ENCODE measurements at regions not wholly inside any gene's neighbourhood (a gene's known extent, or its start where the extent isn't known, plus 50 kb on each side); places are given as distances from the start of the nearest gene placed in this dataset.

GRCh38 chr6:27687154-27688013, 214.5 kb upstream of the ZNF184 start:
- DNase-seq: peak; percentile 72
- H3K4me1 Mint-ChIP-seq: peaks cover 19% of the 10 kb centered on the region
- H3K4me3 Mint-ChIP-seq: peak overlapping the region; percentile 78
- H3K27me3 Mint-ChIP-seq: peaks cover 16% of the 10 kb centered on the region
- H3K36me3 Mint-ChIP-seq (ENCODE audit: low read depth): no peaks in the 10 kb centered on the region
- POLR2A ChIA-PET: no interaction called here
- CTCF ChIA-PET: interaction anchor here (0.6 to 1.7 kb wide), 11 partner anchors 10 to 560 kb away, joined by 3 to 11 read pairs (median 4); no protein-coding TSS in a partner anchor
- peak overlapping the region; percentile 84 for H3K27ac Mint-ChIP-seq
- no peaks in the 10 kb centered on the region for H3K9me3 Mint-ChIP-seq

GRCh38 chr6:27685279-27685678, 212.4 kb upstream of the ZNF184 start:
- H3K36me3 Mint-ChIP-seq (ENCODE audit: low read depth): peaks cover 3% of the 10 kb centered on the region
- peaks cover 27% of the 10 kb centered on the region for H3K4me1 Mint-ChIP-seq
- H3K27me3 Mint-ChIP-seq: peaks cover 31% of the 10 kb centered on the region
- no peak overlapping the region for H3K4me3 Mint-ChIP-seq
- ChIA-PET POLR2A (no interaction called here), CTCF (no interaction called here)
- peaks cover 5% of the 10 kb centered on the region for H3K9me3 Mint-ChIP-seq
- no peak overlapping the region for H3K27ac Mint-ChIP-seq
- DNase-seq: no peak

GRCh38 chr6:27684264-27685211, 211.6 kb upstream of the ZNF184 start:
- POLR2A ChIA-PET: no interaction called here
- peak overlapping the region; percentile 27 for H3K27ac Mint-ChIP-seq
- peaks cover 8% of the 10 kb centered on the region for H3K36me3 Mint-ChIP-seq (ENCODE audit: low read depth)
- peaks cover 38% of the 10 kb centered on the region for H3K27me3 Mint-ChIP-seq
- DNase-seq: peak; percentile 43
- CTCF ChIA-PET: no interaction called here
- H3K4me3 Mint-ChIP-seq: peak overlapping the region; percentile 17
- H3K9me3 Mint-ChIP-seq: peaks cover 10% of the 10 kb centered on the region
- H3K4me1 Mint-ChIP-seq: peaks cover 30% of the 10 kb centered on the region

GRCh38 chr6:27679964-27680694, 207.2 kb upstream of the ZNF184 start:
- no peak for DNase-seq
- ChIA-PET CTCF (interaction anchor here (1.0 kb wide), 1 partner anchor 121 kb away, joined by 3 read pairs; no protein-coding TSS in a partner anchor), POLR2A (no interaction called here)
- Mint-ChIP-seq H3K27me3 (peaks cover 63% of the 10 kb centered on the region), H3K4me1 (peaks cover 16% of the 10 kb centered on the region), H3K9me3 (peaks cover 14% of the 10 kb centered on the region), H3K4me3 (peak overlapping the region; percentile 17), H3K36me3 (ENCODE audit: low read depth) (peaks cover 11% of the 10 kb centered on the region), H3K27ac (peak overlapping the region; percentile 38)

- ChIA-PET CTCF (interaction anchor here (1.0 kb wide), 1 partner anchor 120 kb away, joined by 3 read pairs; no protein-coding TSS in a partner anchor), POLR2A (no interaction called here)
- Mint-ChIP-seq H3K27me3 (peaks cover 63% of the 10 kb centered on the region), H3K36me3 (ENCODE audit: low read depth) (peaks cover 11% of the 10 kb centered on the region), H3K4me3 (peak overlapping the region; percentile 5), H3K9me3 (peaks cover 14% of the 10 kb centered on the region), H3K4me1 (peaks cover 15% of the 10 kb centered on the region), H3K27ac (peak overlapping the region; percentile 52)
- no peak for DNase-seq
Measured at GRCh38 chr6:27679308-27679963, 206.5 kb upstream of the ZNF184 start.

- H3K27me3 Mint-ChIP-seq: peaks cover 67% of the 10 kb centered on the region
- no peak for DNase-seq
- peaks cover 14% of the 10 kb centered on the region for H3K4me1 Mint-ChIP-seq
- no peak overlapping the region for H3K27ac Mint-ChIP-seq
- no peak overlapping the region for H3K4me3 Mint-ChIP-seq
- peaks cover 14% of the 10 kb centered on the region for H3K9me3 Mint-ChIP-seq
- POLR2A ChIA-PET: no interaction called here
- CTCF ChIA-PET: interaction anchor here (1.0 to 1.1 kb wide), 3 partner anchors 9 to 441 kb away, joined by 3 read pairs; no protein-coding TSS in a partner anchor
- peaks cover 11% of the 10 kb centered on the region for H3K36me3 Mint-ChIP-seq (ENCODE audit: low read depth)
Measured at GRCh38 chr6:27678469-27678868, 205.6 kb upstream of the ZNF184 start.

DNA sequence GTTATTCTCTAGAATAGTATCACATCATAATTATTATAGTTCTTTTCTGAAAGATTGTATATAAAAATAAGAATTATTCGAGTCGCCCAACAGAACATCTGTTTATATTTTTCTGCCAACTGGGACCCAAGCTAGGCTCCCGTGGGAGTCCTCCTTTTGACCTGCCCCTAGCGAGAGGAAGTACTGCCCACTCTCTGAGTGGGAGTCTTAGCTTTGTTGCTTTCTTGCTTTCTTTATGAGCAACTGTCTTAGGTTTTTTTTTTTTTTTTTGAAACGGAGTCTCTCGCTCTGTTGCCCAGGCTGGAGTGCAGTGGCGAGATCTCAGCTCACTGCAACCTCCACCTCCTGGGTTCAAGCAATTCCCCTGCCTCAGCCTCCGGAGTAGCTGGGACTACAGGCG, 202.0 kb upstream of the ZNF184 start:
- DNase-seq: no peak
- Mint-ChIP-seq H3K4me3 (no peak overlapping the region), H3K4me1 (peaks cover 32% of the 10 kb centered on the region), H3K27ac (no peak overlapping the region), H3K27me3 (peaks cover 61% of the 10 kb centered on the region), H3K9me3 (peaks cover 9% of the 10 kb centered on the region), H3K36me3 (ENCODE audit: low read depth) (peaks cover 8% of the 10 kb centered on the region)
- CTCF ChIA-PET: interaction anchor here (0.6 to 0.9 kb wide), 3 partner anchors 12 to 122 kb away, joined by 3 to 7 read pairs (median 5); no protein-coding TSS in a partner anchor
- POLR2A ChIA-PET: no interaction called here

DNA sequence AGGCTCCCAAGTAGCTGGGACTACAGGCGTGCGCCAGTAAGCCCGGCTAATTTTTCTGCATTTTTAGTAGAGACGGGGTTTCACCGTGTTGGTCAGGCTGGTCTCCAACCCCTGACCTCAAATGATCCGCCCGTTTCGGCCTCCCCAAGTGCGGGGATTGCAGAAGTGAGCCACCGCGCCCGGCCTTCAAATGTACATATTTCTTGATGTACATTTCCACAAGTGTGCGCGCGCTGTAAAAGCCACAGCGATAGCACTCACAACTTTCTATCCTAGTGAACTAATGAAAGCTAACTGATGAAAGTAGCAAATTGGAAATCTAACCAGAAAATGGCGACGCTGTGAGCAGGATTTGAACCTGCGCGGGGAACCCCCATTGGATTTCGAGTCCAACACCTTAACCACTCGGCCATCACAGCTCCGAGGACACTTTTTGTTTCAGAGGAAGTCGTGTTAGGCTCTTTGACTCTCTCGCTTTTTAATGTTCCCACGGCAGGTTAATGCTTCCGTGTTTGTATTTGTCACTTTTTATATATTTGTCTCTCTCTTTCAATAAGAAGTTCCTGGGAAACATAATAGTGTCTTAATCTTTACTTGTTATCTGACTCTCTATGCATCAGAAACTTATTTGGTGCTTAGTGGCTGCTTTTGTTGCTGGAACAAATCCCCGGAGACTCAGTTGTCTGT, 199.4 kb upstream of the ZNF184 start:
- POLR2A ChIA-PET: no interaction called here
- CTCF ChIA-PET: interaction anchor here (0.6 to 1.1 kb wide), 2 partner anchors 15 to 199 kb away, joined by 3 read pairs; no protein-coding TSS in a partner anchor
- Mint-ChIP-seq H3K36me3 (ENCODE audit: low read depth) (peaks cover 12% of the 10 kb centered on the region), H3K27ac (peak overlapping the region; percentile 60), H3K27me3 (peaks cover 68% of the 10 kb centered on the region), H3K4me3 (peak overlapping the region; percentile 52), H3K4me1 (peaks cover 49% of the 10 kb centered on the region), H3K9me3 (peaks cover 4% of the 10 kb centered on the region)
- peak; percentile 31 for DNase-seq

- Mint-ChIP-seq H3K9me3 (peaks cover 4% of the 10 kb centered on the region), H3K4me1 (peaks cover 51% of the 10 kb centered on the region), H3K27ac (peak overlapping the region; percentile 80), H3K36me3 (ENCODE audit: low read depth) (peaks cover 12% of the 10 kb centered on the region), H3K4me3 (peak overlapping the region; percentile 62), H3K27me3 (peaks cover 75% of the 10 kb centered on the region)
- ChIA-PET CTCF (interaction anchor here (0.9 to 1.5 kb wide), 6 partner anchors 8 to 409 kb away, joined by 3 to 5 read pairs (median 4); no protein-coding TSS in a partner anchor), POLR2A (interaction anchor here (0.6 kb wide), 1 partner anchor 31 kb away, joined by 4 read pairs; no protein-coding TSS in a partner anchor)
- no peak for DNase-seq
Measured at GRCh38 chr6:27669624-27670301, 196.9 kb upstream of the ZNF184 start.

- Mint-ChIP-seq H3K9me3 (peaks cover 4% of the 10 kb centered on the region), H3K36me3 (ENCODE audit: low read depth) (peaks cover 12% of the 10 kb centered on the region), H3K4me1 (peaks cover 51% of the 10 kb centered on the region), H3K27me3 (peaks cover 75% of the 10 kb centered on the region), H3K4me3 (peak overlapping the region; percentile 62), H3K27ac (peak overlapping the region; percentile 66)
- CTCF ChIA-PET: interaction anchor here (0.9 to 1.5 kb wide), 5 partner anchors 9 to 408 kb away, joined by 3 to 5 read pairs (median 3); no protein-coding TSS in a partner anchor
- no peak for DNase-seq
- POLR2A ChIA-PET: interaction anchor here (0.6 kb wide), 1 partner anchor 31 kb away, joined by 4 read pairs; no protein-coding TSS in a partner anchor
Measured at GRCh38 chr6:27669295-27669623, 196.4 kb upstream of the ZNF184 start.
